ENCODE measurements at regions not wholly inside any gene's neighbourhood (a gene's known extent, or its start where the extent isn't known, plus 50 kb on each side); places are given as distances from the start of the nearest gene placed in this dataset.
"Not testable (repeated sequence)": the region's sequence is repeated elsewhere in the genome, so short reads cannot be mapped to it uniquely, and the experiment has no call there.

DNA sequence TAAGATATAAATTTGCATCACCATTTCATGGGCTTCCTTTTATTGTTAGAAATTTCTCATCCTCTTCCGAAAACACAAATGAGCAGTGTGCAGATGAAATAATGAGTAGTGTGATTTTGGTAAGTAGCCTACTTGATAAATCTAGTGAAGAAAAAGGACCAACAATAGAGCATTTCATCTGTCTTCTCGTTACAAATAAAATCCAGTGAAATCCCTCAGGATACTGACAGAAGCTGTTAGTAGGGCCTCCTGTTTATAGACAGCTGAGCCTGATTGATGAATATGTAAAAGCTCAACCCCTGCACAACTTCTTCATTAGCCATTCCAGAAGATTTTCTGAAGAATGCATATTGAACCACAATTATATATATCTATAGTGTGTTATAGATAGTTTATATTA is 363.7 kb upstream of the EPHA6 start:
- intact Hi-C loops (cut with DNase I), result no loop called here
- ATAC-seq, result no peak
- DNase-seq (ENCODE audit: missing footprints), result no peak

DNA sequence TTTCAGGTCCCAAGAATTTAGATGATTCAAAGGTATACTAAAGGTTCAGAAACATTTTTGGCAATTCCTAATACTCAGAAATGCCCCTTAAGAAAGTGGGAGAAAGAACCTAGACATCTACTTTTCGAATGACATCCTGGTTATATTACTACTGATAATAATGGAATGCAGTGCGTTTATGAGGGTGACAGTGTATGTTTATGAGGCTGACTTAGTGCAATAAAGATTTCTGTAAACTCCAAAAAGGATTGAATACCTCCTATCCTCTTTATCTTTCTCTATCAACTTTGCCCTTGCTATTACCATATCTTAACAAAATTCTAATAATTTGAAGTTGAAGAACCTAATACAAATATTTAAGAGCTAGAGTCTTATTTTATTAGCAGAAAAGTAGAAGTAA is 348.9 kb upstream of the EPHA6 start:
- intact Hi-C loops (cut with DNase I), result no loop called here
- DNase-seq (ENCODE audit: missing footprints) (no peak), ATAC-seq (no peak)

DNA sequence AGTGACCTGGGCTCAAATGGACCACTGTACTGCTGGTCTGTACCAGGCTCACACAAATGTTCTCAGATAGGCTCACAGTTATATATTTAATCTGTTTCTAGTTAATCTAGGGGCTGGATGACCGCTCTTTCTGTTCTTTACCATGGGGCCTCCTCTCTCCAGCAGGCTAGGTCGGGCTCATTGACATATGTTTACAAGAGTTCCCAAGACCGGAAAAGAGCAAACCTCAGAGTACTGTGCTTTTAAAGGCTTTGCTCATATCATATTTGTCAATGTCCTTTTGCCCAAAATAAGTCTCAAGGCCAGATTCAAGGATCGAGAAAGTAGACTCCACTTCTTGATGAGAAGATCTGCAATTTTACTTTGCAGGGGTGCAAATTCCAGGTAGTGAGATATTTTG is 348.0 kb upstream of the EPHA6 start:
- intact Hi-C loops (cut with DNase I), result no loop called here
- no peak for ATAC-seq
- no peak for DNase-seq (ENCODE audit: missing footprints)

DNA sequence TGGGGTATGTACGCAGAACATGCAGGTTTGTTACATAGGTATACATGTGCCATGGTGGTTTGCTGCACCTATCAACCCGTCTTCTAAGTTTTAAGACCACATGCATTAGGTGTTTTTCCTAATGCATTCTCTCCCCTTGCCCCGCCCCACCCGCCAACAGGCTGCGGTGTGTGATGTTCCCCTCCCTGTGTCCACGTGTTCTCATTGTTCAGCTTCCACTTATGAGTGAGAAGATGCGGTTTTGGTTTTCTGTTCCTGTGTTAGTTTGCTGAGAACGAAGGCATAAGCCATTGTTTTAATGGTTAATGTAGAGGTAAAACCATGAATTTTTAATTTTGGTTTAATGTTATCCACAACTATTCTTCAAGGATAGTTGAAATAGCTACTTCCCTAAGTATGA is 346.8 kb upstream of the EPHA6 start:
- intact Hi-C loops (cut with DNase I), result no loop called here
- ATAC-seq (no peak), DNase-seq (ENCODE audit: missing footprints) (no peak)

DNA sequence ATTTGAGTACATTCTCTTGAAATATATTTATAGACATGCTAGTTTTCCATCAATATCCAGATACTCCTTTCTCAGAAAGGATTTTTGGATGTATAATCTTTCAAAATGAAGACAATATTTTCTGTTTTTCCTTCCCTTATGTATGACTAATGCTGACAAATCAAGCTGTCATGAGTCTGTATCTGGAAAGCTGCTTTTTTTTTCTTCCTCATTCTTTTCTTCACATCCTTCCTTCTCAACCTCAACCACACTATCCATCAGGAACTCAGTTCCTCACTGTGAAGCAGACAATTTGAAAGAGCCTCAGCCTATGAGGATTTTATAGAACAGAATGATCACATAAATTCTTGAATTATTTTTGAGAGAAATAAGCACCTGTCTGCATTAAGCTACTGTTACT is 335.9 kb upstream of the EPHA6 start:
- no peak for DNase-seq (ENCODE audit: missing footprints)
- intact Hi-C loops (cut with DNase I), result no loop called here
- no peak for ATAC-seq

DNA sequence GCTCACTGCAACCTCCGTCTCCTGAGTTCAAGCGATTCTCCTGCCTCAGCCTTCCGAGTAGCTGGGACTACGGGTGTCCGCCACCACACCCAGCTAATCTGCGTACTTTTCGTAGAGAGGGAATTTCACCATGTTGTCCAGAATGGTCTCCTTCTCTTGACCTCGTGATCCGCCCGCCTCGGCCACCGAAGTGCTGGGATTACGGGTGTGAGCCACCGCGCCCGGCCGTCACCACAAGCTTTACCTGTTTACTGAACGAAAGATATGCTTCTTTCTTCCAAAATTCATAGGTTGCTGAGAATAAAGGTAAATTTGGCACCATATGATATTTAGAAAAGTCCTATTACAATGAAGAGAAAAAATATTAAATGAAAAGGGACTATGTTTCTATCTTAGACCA is 333.5 kb upstream of the EPHA6 start:
- no peak for ATAC-seq
- intact Hi-C loops (cut with DNase I), result no loop called here
- DNase-seq (ENCODE audit: missing footprints), result no peak

DNA sequence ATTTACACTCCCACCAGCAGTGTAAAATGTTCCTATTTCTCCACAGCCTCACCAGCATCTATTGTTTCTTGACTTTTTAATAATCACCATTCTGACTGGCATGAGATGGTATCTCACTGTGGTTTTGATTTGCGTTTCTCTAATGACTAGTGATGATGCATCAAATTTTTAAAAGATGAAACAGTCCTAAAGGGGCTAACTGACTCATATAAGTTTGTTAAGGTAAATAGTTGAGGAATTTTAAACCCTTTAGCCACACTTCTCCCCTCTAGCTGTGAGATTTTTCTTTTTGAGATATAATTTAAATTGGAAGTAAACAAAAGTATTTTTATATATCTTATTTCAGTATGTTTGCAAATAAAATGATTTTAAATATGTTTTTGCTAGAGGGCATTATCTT is 331.2 kb upstream of the EPHA6 start:
- intact Hi-C loops (cut with DNase I); ATAC-seq; DNase-seq (ENCODE audit: missing footprints): not testable (repeated sequence)

DNA sequence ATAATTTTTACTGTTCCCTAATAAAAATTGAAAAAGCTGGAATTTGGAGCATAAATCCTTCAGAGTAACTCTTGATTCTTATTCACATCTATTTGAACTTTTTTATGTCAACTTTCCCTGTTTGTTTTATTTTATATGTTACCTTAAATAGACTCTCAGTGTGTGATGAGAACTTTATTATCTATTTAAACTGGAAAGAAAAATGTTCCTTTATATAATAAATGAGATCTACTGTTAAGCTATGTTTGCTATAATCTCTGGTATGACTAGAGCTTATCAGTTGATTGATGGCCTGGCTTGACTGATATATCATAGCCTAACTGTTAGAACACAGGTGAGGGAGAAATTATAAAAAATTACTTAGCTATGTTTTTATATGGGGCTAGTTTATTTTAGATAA is 330.6 kb upstream of the EPHA6 start:
- DNase-seq (ENCODE audit: missing footprints) (no peak), ATAC-seq (no peak)
- intact Hi-C loops (cut with DNase I), result no loop called here

DNA sequence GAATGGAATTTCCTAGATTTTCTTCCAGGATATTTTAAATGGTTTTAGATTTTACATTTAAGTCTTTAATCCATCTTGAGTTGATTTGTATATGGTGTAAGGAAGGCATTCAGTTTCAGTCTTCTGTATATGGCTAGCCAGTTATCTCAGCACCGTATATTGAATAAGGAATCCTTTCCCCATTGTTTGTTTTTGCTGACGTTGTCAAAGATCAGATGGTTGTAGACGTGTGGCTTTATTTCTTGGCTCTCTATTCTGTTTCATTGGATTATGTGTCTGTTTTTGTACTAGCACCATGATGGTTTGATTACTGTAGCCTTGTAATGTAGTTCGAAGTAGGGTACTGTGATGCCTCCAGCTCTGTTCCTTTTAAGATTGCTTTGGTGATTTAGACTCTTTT is 325.7 kb upstream of the EPHA6 start:
- ATAC-seq (no peak), DNase-seq (ENCODE audit: missing footprints) (no peak)
- intact Hi-C loops (cut with DNase I), result no loop called here

DNA sequence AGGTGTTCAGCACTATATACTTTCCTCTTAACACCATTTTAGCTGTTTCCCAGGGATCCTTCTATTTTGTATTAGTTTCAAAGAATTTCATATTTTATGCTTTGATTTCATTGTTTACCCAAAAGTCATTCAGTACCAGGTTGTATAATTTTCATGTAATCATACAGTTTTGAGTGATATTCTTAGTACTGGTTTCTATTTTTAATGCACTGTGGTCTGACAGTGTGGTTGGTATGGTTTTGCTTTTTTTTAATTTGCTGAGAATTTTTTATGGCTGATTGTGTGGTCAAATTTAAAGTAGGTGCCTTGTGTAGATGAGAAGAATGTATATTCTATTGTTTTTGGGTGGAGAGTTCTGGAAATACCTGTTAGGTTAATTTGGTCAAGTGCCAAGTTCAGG is 323.4 kb upstream of the EPHA6 start:
- intact Hi-C loops (cut with DNase I), result no loop called here
- ATAC-seq (no peak), DNase-seq (ENCODE audit: missing footprints) (no peak)

DNA sequence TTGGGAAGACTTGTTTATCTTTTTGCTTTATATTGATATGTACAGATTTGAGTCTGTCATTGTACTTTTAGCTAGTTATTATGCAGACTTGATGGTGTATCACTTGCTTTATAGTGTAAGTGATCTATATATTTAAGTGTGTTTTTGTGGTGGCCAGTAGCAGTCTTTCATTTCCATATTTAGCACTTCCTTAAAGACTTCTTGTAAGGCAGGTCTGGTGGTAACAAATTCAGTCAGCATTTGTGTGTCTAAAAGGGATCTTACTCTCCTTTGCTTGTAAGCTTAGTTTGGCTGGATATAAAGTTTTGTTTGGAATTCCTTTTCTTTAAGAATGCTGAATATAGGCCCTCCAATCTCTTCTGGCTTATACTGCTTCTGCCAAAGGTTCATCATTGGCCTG is 322.5 kb upstream of the EPHA6 start:
- DNase-seq (ENCODE audit: missing footprints), result no peak
- no peak for ATAC-seq
- intact Hi-C loops (cut with DNase I), result no loop called here

DNA sequence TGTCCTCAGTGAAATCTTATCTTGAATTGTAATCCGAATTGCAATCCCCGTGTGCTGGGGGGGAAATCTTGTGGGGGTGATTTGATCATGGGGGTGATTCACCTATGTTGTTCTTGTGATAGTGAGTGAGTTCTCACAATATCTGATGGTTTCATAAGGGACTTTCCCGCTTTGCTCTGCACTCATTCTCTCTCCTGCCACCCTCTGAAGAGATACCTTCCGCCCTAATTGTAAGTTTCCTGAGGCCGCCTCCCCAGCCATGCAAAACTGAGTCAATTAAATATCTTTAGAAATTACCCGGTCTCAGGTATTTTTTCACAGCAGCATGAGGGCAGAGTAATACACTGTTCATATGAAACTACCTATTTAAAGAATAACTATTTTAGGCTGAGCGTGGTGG is 304.1 kb upstream of the EPHA6 start:
- no peak for DNase-seq (ENCODE audit: missing footprints)
- no peak for ATAC-seq
- intact Hi-C loops (cut with DNase I), result no loop called here

DNA sequence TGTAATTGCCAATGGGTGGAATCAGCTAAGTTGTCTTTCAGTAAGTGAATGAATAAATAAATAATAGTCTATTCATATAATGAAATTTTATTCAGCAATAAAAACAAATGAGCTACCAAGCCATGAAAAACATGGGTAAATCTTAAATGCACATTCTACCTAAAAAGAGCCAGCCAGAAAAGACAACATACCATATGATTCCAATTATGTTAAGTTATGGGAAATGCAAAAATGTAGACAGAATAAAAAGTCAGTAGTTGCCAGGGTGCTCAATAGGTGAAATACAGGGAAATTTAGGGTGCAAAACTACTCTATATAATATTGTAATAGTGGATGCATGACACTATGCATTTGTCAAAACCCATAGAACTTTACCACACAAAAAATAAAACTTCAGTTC is 277.2 kb upstream of the EPHA6 start:
- no peak for ATAC-seq
- no peak for DNase-seq (ENCODE audit: missing footprints)

DNA sequence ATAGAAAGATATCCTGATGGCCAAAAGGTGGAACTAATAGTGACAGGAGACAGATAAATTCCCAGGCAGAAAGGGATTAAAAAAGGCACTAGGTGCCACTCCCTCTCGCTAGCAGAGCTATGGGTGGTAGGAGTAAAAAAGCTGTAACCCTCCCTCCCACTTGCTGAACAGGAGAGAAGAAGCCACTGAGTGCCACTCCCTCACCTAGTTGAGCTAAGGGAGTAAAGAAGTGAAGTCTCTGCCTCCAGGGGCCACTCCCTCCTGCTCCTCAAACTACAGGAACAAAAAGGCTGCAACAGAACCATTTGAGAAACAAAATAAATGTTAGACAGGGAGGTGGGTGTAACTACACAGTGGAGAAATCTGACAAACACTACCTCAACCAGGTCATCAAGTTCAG is 276.2 kb upstream of the EPHA6 start:
- ATAC-seq (no peak), DNase-seq (ENCODE audit: missing footprints) (no peak)
- intact Hi-C loops (cut with DNase I), result no loop called here

More for the DNA sequence above, 277.2 kb upstream of the EPHA6 start:
- intact Hi-C loops (cut with DNase I), result no loop called here

DNA sequence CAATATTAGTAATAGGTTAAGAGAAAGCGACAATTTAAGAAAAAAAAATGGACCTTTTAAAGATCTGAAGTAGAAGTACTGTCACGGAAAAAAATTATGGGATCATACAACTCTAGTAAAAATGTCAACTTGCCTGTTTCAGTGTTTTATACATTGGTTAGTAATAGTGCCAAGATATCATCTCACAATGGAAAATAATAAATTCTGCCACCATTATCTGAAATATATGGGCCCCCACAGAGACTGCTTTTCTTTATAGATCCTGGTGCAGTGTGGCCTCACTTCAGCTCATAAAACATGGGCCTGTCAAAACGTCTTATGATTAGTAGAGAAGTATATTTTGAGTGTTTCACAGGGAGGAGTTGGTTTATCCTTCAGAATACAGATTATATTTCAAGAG is 266.3 kb upstream of the EPHA6 start:
- DNase-seq (ENCODE audit: missing footprints) (no peak), ATAC-seq (no peak)
- intact Hi-C loops (cut with DNase I), result no loop called here

DNA sequence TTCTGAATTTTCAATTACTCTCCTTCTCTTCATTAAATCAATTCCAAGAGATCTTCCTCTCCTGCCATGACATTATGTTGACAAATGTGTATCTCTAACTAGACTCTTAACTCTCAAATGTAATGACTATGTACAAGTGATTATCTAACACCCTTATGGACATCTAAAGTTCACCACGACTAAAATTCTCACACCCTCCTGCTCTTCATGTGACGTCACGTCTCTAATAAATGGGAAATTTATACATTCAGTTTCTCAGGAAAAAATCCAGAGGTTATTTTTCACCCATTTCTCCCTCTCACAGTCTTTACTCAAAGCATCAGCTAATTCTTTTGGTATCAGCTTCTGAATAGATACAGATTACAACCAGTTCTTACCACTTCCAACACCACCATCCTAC is 237.5 kb upstream of the EPHA6 start:
- no peak for ATAC-seq
- intact Hi-C loops (cut with DNase I), result no loop called here
- no peak for DNase-seq (ENCODE audit: missing footprints)

DNA sequence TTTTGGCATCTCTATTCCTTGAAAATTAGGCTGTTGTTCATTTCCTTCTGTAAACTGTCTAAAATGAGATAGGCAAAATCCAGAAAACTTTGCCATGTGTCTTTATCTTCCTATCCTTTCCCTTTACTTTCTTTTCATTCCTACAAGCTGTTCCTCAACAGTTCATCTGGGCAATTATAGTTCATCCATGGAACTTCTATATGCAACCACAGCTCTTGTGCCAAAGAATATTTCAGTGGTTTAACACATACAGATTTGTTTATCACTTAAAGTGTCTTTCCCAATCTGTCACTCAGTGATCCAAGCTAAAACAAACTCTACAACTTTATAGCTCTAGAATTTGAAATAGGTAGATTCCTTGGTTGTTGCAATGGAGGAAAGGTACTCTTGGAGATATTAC is 230.3 kb upstream of the EPHA6 start:
- no peak for DNase-seq (ENCODE audit: missing footprints)
- intact Hi-C loops (cut with DNase I), result no loop called here

DNA sequence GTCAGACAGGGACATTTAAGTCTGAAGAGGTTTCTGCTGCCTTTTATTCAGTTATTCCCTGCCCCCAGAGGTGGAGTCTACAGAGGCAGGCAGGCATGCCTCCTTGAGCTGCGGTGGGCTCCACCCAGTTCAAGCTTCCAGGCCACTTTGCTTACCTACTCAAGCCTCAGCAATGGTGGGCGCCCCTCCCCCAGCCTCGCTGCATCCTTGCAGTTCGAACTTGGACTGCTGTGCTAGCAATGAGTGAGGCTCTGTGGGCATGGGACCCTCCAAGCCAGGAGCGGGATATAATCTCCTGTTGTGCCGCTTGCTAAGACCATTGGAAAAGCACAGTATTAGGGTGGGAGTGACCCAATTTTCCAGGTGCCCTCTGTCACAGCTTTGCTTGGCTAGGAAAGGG is 207.5 kb upstream of the EPHA6 start:
- ATAC-seq; intact Hi-C loops (cut with DNase I): not testable (repeated sequence)
- DNase-seq (ENCODE audit: missing footprints), result peak; percentile 9

More for the DNA sequence above, 230.3 kb upstream of the EPHA6 start:
- ATAC-seq, result no peak

DNA sequence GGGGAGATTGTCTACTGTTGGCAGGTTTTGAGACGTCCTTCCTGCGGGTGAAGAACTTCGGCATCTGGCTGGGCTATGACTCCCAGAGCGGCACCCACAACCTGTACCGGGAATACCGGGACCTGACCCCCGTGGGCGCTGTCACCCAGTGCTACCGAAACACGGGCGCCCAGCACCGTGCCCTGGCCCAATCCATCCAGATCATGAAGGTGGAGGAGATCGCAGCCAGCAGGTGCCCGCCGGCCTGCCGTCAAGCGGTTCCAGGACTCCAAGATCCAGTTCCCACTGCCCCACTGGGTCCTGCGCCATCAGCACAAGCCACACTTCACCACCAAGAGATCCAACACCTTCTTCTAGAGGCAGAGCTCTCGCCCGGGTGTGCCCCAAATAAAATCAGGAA is 194.9 kb upstream of the EPHA6 start:
- ATAC-seq, result no peak
- intact Hi-C loops (cut with DNase I), result no loop called here
- peak; percentile 64 for DNase-seq (ENCODE audit: missing footprints)

DNA sequence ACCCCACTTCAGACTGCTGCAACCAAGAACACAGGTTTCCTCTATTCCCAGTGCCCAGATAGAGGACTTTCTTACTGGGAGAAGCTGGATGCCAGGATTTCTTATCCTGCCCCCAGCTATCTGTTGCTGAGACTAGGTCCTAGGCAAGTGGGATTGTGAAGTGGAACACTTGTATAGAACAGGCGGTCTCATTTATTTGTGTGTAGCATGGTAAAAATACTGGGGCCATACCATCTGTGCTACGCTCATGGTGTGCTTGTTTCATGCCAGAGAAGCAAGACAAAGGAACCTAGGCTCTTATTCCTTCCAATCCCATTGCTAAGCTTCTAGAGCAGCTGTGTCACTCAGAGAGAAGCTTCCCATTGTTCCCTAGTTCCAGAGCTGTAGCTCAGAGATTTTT is 191.5 kb upstream of the EPHA6 start:
- no peak for ATAC-seq
- DNase-seq (ENCODE audit: missing footprints), result no peak
- intact Hi-C loops (cut with DNase I), result no loop called here

DNA sequence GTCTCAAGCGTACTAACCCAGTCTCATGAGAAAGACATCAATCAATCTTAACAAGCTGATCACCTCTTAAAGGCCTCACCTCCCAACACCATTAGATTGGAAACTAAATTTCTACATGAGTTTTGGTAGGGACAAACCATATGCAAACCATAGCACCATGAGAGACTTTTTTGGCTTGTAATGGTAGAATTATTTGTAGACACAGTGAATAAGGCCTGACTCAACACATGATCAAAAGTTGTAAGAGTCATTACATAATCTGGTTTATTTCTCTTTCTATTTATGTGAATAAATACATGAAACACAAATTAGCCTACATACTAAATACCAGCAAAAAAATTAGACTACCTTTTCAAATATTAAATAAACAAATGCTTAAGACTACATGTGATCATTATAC is 183.3 kb upstream of the EPHA6 start:
- intact Hi-C loops (cut with DNase I), result no loop called here
- ATAC-seq (no peak), DNase-seq (ENCODE audit: missing footprints) (no peak)

DNA sequence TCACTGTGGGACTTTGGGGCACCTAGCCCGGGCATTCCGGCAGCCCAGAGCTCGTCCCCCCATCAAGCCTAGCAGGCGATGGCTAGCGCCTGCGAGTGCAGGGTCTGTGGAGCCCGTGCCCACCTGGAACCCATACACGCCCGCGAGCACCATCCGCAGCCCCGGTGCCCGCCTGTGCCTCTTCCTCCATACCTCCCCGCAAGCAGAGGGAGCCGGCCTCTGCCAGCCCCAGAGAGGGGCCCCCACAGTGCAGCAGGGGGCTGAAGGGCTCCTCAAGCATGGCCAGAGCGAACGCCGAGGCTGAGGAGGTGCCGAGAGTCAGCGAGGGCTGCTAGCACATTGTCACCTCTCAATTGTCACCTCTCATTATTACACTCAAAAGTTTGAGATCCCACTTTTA is 167.8 kb upstream of the EPHA6 start:
- intact Hi-C loops (cut with DNase I), result no loop called here

More for the DNA sequence above, 167.8 kb upstream of the EPHA6 start:
- ATAC-seq (no peak), DNase-seq (ENCODE audit: missing footprints) (peak; percentile 59)
